ENCODE measurements at regions not wholly inside any gene's neighbourhood (a gene's known extent, or its start where the extent isn't known, plus 50 kb on each side); places are given as distances from the start of the nearest gene placed in this dataset.
"Not testable (repeated sequence)": the region's sequence is repeated elsewhere in the genome, so short reads cannot be mapped to it uniquely, and the experiment has no call there.

GRCh38 chr2:117019357-117019756 is 795.1 kb upstream of the DDX18 start:
- Histone ChIP-seq H3K27me3 (ENCODE audit: control insufficient read depth, insufficient read depth, low read length) (no peaks in the 10 kb centered on the region), H3K4me3 (ENCODE audit: low read depth, low read length) (no peak overlapping the region), H3K4me1 (ENCODE audit: control insufficient read depth, insufficient read depth, low read length) (no peaks in the 10 kb centered on the region), H3K27ac (ENCODE audit: low read depth, low read length) (no peak overlapping the region), H3K36me3 (ENCODE audit: control insufficient read depth, insufficient read depth, low read length) (no peaks in the 10 kb centered on the region), H3K9me3 (ENCODE audit: control insufficient read depth, insufficient read depth, low read length) (no peaks in the 10 kb centered on the region)
- no peak for DNase-seq (ENCODE audit: low read depth in 4 of 6, low spot score in 6 of 6)
- WGBS (ENCODE audit: insufficient coverage): no CpG with 5 or more reads among the region's 1 CpG

DNA sequence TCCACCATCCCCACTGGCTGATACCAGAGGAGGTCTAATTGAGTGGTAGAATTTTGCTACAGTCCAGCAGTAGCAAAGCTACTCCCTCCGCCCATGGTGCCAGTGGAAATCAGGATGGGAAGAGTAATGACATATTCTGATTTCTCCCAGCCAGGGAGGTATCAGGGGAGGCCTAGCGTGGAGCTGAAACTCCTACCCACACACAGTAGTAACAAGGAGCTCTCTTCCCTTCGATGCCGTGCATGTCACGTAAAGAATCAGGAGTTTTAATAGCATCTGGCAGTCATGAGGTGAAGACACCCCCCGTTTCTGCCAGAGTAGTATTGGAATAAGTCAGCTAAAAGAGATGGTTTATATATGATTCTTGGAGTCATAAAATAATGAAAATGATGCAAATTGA is 786.8 kb upstream of the DDX18 start:
- no peaks in the 10 kb centered on the region for H3K4me1 ChIP-seq (ENCODE audit: control insufficient read depth, insufficient read depth, low read length)
- no peak for DNase-seq (ENCODE audit: low read depth in 4 of 6, low spot score in 6 of 6)
- H3K27me3 ChIP-seq (ENCODE audit: control insufficient read depth, insufficient read depth, low read length): no peaks in the 10 kb centered on the region
- 100% methylated on average over 1 of the region's 6 CpGs for WGBS (ENCODE audit: insufficient coverage)
- H3K4me3 ChIP-seq (ENCODE audit: low read depth, low read length): no peak overlapping the region
- H3K9me3 ChIP-seq (ENCODE audit: control insufficient read depth, insufficient read depth, low read length): peaks cover 1% of the 10 kb centered on the region
- no peaks in the 10 kb centered on the region for H3K36me3 ChIP-seq (ENCODE audit: control insufficient read depth, insufficient read depth, low read length)
- no peak overlapping the region for H3K27ac ChIP-seq (ENCODE audit: low read depth, low read length)

GRCh38 chr2:117028708-117029107 is 785.8 kb upstream of the DDX18 start:
- not testable (repeated sequence) for H3K9me3 ChIP-seq (ENCODE audit: control insufficient read depth, insufficient read depth, low read length); H3K27ac ChIP-seq (ENCODE audit: low read depth, low read length); H3K27me3 ChIP-seq (ENCODE audit: control insufficient read depth, insufficient read depth, low read length); H3K4me3 ChIP-seq (ENCODE audit: low read depth, low read length); DNase-seq (ENCODE audit: low read depth in 4 of 6, low spot score in 6 of 6); H3K4me1 ChIP-seq (ENCODE audit: control insufficient read depth, insufficient read depth, low read length); H3K36me3 ChIP-seq (ENCODE audit: control insufficient read depth, insufficient read depth, low read length)
- WGBS (ENCODE audit: insufficient coverage): 91% methylated on average over 6 of the region's 18 CpGs

- H3K27ac ChIP-seq (ENCODE audit: low read depth, low read length): no peak overlapping the region
- no peak for DNase-seq (ENCODE audit: low read depth in 4 of 6, low spot score in 6 of 6)
- 84% methylated on average over 50 of the region's 59 CpGs for WGBS (ENCODE audit: insufficient coverage)
- H3K9me3 ChIP-seq (ENCODE audit: control insufficient read depth, insufficient read depth, low read length): no peaks in the 10 kb centered on the region
- H3K36me3 ChIP-seq (ENCODE audit: control insufficient read depth, insufficient read depth, low read length): no peaks in the 10 kb centered on the region
- H3K4me3 ChIP-seq (ENCODE audit: low read depth, low read length): no peak overlapping the region
- H3K4me1 ChIP-seq (ENCODE audit: control insufficient read depth, insufficient read depth, low read length): no peaks in the 10 kb centered on the region
- no peaks in the 10 kb centered on the region for H3K27me3 ChIP-seq (ENCODE audit: control insufficient read depth, insufficient read depth, low read length)
These were observed 758.8 kb upstream of the DDX18 start for GRCh38 chr2:117055499-117056375.

DNA sequence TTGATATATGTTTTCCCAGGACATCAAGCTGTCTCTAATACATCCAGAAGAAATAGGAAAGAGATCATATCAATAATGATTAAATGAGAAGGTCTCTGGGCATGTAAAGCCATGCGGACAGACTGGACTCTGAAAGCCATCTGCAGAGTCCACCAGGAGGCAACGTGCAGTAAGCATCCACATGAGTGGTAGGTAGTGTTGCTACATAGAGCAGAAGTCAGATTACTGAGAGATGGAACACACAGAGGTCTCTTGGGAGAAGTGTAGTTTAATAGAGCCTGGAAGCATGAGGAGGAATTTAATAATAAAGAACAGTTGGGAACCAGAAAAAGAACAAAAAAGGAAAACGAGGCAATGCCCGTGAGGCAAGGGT is 758.1 kb upstream of the DDX18 start:
- DNase-seq (ENCODE audit: low read depth in 4 of 6, low spot score in 6 of 6): no peak
- H3K27ac ChIP-seq (ENCODE audit: low read depth, low read length): no peak overlapping the region
- WGBS (ENCODE audit: insufficient coverage): 88% methylated on average over 2 of the region's 4 CpGs
- H3K36me3 ChIP-seq (ENCODE audit: control insufficient read depth, insufficient read depth, low read length): no peaks in the 10 kb centered on the region
- no peaks in the 10 kb centered on the region for H3K9me3 ChIP-seq (ENCODE audit: control insufficient read depth, insufficient read depth, low read length)
- no peaks in the 10 kb centered on the region for H3K27me3 ChIP-seq (ENCODE audit: control insufficient read depth, insufficient read depth, low read length)
- no peak overlapping the region for H3K4me3 ChIP-seq (ENCODE audit: low read depth, low read length)
- no peaks in the 10 kb centered on the region for H3K4me1 ChIP-seq (ENCODE audit: control insufficient read depth, insufficient read depth, low read length)

DNA sequence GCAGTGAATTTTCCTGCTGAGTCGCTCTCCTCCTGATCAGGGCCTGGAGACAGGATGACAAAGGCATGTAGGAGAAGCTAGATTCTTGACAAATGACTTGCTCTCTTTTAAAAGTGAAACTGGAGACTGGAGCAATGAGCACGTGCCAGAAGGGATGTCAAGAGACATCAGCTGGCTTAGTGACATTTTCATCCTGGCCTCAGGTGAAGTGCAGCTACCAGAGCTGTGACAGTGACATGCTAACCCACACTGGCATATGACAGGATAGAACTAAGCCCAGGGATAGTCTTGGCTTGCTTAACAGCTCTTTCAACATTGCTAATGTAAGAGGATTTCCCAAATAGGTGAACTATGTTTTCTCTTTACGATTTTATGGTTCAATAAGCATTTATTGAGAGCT is 757.5 kb upstream of the DDX18 start:
- 50% methylated on average over 2 of the region's 3 CpGs for WGBS (ENCODE audit: insufficient coverage)
- peak in 2 of 6 donors; percentile 1 to 49 for DNase-seq (ENCODE audit: low read depth in 4 of 6, low spot score in 6 of 6)
- Histone ChIP-seq H3K27me3 (ENCODE audit: control insufficient read depth, insufficient read depth, low read length) (no peaks in the 10 kb centered on the region), H3K4me3 (ENCODE audit: low read depth, low read length) (no peak overlapping the region), H3K27ac (ENCODE audit: low read depth, low read length) (no peak overlapping the region), H3K4me1 (ENCODE audit: control insufficient read depth, insufficient read depth, low read length) (no peaks in the 10 kb centered on the region), H3K36me3 (ENCODE audit: control insufficient read depth, insufficient read depth, low read length) (no peaks in the 10 kb centered on the region), H3K9me3 (ENCODE audit: control insufficient read depth, insufficient read depth, low read length) (no peaks in the 10 kb centered on the region)

- H3K4me3 ChIP-seq (ENCODE audit: low read depth, low read length): no peak overlapping the region
- H3K27me3 ChIP-seq (ENCODE audit: control insufficient read depth, insufficient read depth, low read length): no peaks in the 10 kb centered on the region
- H3K9me3 ChIP-seq (ENCODE audit: control insufficient read depth, insufficient read depth, low read length): no peaks in the 10 kb centered on the region
- no peak overlapping the region for H3K27ac ChIP-seq (ENCODE audit: low read depth, low read length)
- DNase-seq (ENCODE audit: low read depth in 4 of 6, low spot score in 6 of 6): no peak
- H3K4me1 ChIP-seq (ENCODE audit: control insufficient read depth, insufficient read depth, low read length): no peaks in the 10 kb centered on the region
- 80% methylated on average over 3 of the region's 3 CpGs for WGBS (ENCODE audit: insufficient coverage)
- H3K36me3 ChIP-seq (ENCODE audit: control insufficient read depth, insufficient read depth, low read length): no peaks in the 10 kb centered on the region
These were observed 756.1 kb upstream of the DDX18 start for GRCh38 chr2:117058366-117058765.

DNA sequence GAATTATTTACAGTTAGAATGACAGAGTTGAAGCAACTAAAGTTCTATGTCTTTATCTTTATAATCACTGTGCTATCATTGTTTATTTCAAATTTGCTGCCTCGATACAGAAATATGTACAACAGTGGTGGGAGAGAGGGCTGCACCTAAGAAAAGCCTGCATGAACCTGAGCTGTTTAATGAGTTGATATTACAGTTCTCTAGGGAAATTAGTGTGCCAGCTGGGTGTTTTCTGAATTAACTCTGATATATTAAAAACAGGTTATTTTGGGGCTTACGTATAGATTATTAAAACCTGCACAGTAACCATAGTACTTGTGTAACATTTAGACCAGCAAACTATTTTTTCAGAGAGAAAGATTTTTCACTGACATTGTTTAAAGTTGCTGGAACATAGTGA is 750.5 kb upstream of the DDX18 start:
- no peak overlapping the region for H3K27ac ChIP-seq (ENCODE audit: low read depth, low read length)
- H3K36me3 ChIP-seq (ENCODE audit: control insufficient read depth, insufficient read depth, low read length): no peaks in the 10 kb centered on the region
- DNase-seq (ENCODE audit: low read depth in 4 of 6, low spot score in 6 of 6): peak in 1 of 6 donors; percentile 80
- H3K4me3 ChIP-seq (ENCODE audit: low read depth, low read length): no peak overlapping the region
- H3K27me3 ChIP-seq (ENCODE audit: control insufficient read depth, insufficient read depth, low read length): no peaks in the 10 kb centered on the region
- no peaks in the 10 kb centered on the region for H3K4me1 ChIP-seq (ENCODE audit: control insufficient read depth, insufficient read depth, low read length)
- H3K9me3 ChIP-seq (ENCODE audit: control insufficient read depth, insufficient read depth, low read length): no peaks in the 10 kb centered on the region
- no CpG with 5 or more reads among the region's 2 CpGs for WGBS (ENCODE audit: insufficient coverage)

GRCh38 chr2:117065912-117066311 is 748.6 kb upstream of the DDX18 start:
- peaks cover under 1% of the 10 kb centered on the region for H3K9me3 ChIP-seq (ENCODE audit: control insufficient read depth, insufficient read depth, low read length)
- no peak for DNase-seq (ENCODE audit: low read depth in 4 of 6, low spot score in 6 of 6)
- H3K27me3 ChIP-seq (ENCODE audit: control insufficient read depth, insufficient read depth, low read length): no peaks in the 10 kb centered on the region
- no peak overlapping the region for H3K4me3 ChIP-seq (ENCODE audit: low read depth, low read length)
- no CpG with 5 or more reads among the region's 4 CpGs for WGBS (ENCODE audit: insufficient coverage)
- H3K36me3 ChIP-seq (ENCODE audit: control insufficient read depth, insufficient read depth, low read length): no peaks in the 10 kb centered on the region
- no peak overlapping the region for H3K27ac ChIP-seq (ENCODE audit: low read depth, low read length)
- no peaks in the 10 kb centered on the region for H3K4me1 ChIP-seq (ENCODE audit: control insufficient read depth, insufficient read depth, low read length)

- 100% methylated on average over 2 of the region's 4 CpGs for WGBS (ENCODE audit: insufficient coverage)
- no peak for DNase-seq (ENCODE audit: low read depth in 4 of 6, low spot score in 6 of 6)
- no peak overlapping the region for H3K4me3 ChIP-seq (ENCODE audit: low read depth, low read length)
- no peaks in the 10 kb centered on the region for H3K27me3 ChIP-seq (ENCODE audit: control insufficient read depth, insufficient read depth, low read length)
- H3K4me1 ChIP-seq (ENCODE audit: control insufficient read depth, insufficient read depth, low read length): no peaks in the 10 kb centered on the region
- no peak overlapping the region for H3K27ac ChIP-seq (ENCODE audit: low read depth, low read length)
- H3K36me3 ChIP-seq (ENCODE audit: control insufficient read depth, insufficient read depth, low read length): no peaks in the 10 kb centered on the region
- H3K9me3 ChIP-seq (ENCODE audit: control insufficient read depth, insufficient read depth, low read length): peaks cover 2% of the 10 kb centered on the region
These were observed 746.6 kb upstream of the DDX18 start for GRCh38 chr2:117067900-117068299.

Data from spinal cord (tissue), 9 donors.